ENCODE measurements at regions not wholly inside any gene's neighbourhood (a gene's known extent, or its start where the extent isn't known, plus 50 kb on each side); places are given as distances from the start of the nearest gene placed in this dataset.

DNA sequence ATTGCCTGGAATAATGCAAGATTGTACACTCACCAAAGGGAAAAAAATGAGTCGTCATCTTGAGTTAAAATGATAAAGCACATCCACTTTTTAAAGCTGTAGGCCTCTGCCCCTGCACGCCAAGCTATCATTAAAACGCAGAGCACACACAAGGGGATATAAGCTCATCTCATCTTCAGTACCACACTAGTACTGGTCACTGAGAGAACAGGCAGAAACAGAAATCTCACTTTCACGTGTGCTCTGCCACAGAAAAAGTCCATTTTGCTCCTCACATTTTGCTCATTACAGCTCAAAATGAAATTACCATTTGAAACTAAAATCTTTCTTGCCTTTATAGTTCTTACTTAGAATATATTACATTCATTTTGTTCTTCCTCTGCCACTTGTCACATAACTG is 99.2 kb upstream of the SLC30A5 start:
- TF ChIP-seq, protein P1, sequence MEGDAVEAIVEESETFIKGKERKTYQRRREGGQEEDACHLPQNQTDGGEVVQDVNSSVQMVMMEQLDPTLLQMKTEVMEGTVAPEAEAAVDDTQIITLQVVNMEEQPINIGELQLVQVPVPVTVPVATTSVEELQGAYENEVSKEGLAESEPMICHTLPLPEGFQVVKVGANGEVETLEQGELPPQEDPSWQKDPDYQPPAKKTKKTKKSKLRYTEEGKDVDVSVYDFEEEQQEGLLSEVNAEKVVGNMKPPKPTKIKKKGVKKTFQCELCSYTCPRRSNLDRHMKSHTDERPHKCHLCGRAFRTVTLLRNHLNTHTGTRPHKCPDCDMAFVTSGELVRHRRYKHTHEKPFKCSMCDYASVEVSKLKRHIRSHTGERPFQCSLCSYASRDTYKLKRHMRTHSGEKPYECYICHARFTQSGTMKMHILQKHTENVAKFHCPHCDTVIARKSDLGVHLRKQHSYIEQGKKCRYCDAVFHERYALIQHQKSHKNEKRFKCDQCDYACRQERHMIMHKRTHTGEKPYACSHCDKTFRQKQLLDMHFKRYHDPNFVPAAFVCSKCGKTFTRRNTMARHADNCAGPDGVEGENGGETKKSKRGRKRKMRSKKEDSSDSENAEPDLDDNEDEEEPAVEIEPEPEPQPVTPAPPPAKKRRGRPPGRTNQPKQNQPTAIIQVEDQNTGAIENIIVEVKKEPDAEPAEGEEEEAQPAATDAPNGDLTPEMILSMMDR (IDR thresholded peaks at IDR 0.05): no peak
- no peak for TF ChIP-seq ZFX (IDR thresholded peaks at IDR 0.05; ENCODE audit: borderline replicate concordance)
